GDM1 (cell line): ENCODE measurements at regions not wholly inside any gene's neighbourhood (a gene's known extent, or its start where the extent isn't known, plus 50 kb on each side); places are given as distances from the start of the nearest gene placed in this dataset.
"Not testable (repeated sequence)": the region's sequence is repeated elsewhere in the genome, so short reads cannot be mapped to it uniquely, and the experiment has no call there.

ENCODE experiments used
- DNase-seq: peaks from one replicate; lab custom pipeline; 2025; lab: John Stamatoyannopoulos, UW

GRCh38 chr22:47315862-47316419, 553.5 kb downstream of the TBC1D22A start:
- DNase-seq: no peak

- DNase-seq: no peak
Measured at GRCh38 chr22:47310601-47311000, 548.2 kb downstream of the TBC1D22A start.

- no peak for DNase-seq
Measured at GRCh38 chr22:47309946-47310345, 547.5 kb downstream of the TBC1D22A start.

- DNase-seq: no peak
Measured at GRCh38 chr22:47309476-47309875, 547.0 kb downstream of the TBC1D22A start.

- no peak for DNase-seq
Measured at GRCh38 chr22:47308886-47309285, 546.4 kb downstream of the TBC1D22A start.

GRCh38 chr22:47307822-47308221, 545.4 kb downstream of the TBC1D22A start:
- DNase-seq: no peak

GRCh38 chr22:47307326-47307725, 544.9 kb downstream of the TBC1D22A start:
- DNase-seq: no peak

- DNase-seq: no peak
Measured at GRCh38 chr22:47304854-47305253, 542.4 kb downstream of the TBC1D22A start.

GRCh38 chr22:47304191-47304831, 541.9 kb downstream of the TBC1D22A start:
- no peak for DNase-seq

GRCh38 chr22:47303161-47303890, 540.9 kb downstream of the TBC1D22A start:
- DNase-seq: no peak

GRCh38 chr22:47302587-47302986, 540.1 kb downstream of the TBC1D22A start:
- not testable (repeated sequence) for DNase-seq

- no peak for DNase-seq
Measured at GRCh38 chr22:47301820-47302475, 539.5 kb downstream of the TBC1D22A start.

GRCh38 chr22:47300698-47301405, 538.4 kb downstream of the TBC1D22A start:
- no peak for DNase-seq

- no peak for DNase-seq
Measured at GRCh38 chr22:47299863-47300697, 537.6 kb downstream of the TBC1D22A start.

GRCh38 chr22:47299211-47299862, 536.9 kb downstream of the TBC1D22A start:
- DNase-seq: no peak

- no peak for DNase-seq
Measured at GRCh38 chr22:47298017-47298785, 535.8 kb downstream of the TBC1D22A start.

- no peak for DNase-seq
Measured at GRCh38 chr22:47297261-47298016, 535.0 kb downstream of the TBC1D22A start.

- no peak for DNase-seq
Measured at GRCh38 chr22:47296405-47297260, 534.2 kb downstream of the TBC1D22A start.
